Hepatocyte (in vitro differentiated cells): ENCODE measurements at regions not wholly inside any gene's neighbourhood (a gene's known extent, or its start where the extent isn't known, plus 50 kb on each side); places are given as distances from the start of the nearest gene placed in this dataset.

Experiments
- CTCF ChIP-seq: fragments of 200-600 bp; sonication (generic); IDR thresholded peaks from 2 replicates; pipeline ENCODE4 v1.5.1; 2016; ENCODE audit warnings: antibody characterized with exemption, mild to moderate bottlenecking; ENCODE audit not compliant: poor library complexity
- EZH2 ChIP-seq: fragments of 200-600 bp; sonication (generic); IDR thresholded peaks from 2 replicates; pipeline ENCODE4 v1.6.1; 2016; ENCODE audit warnings: antibody characterized with exemption, mild to moderate bottlenecking, borderline replicate concordance
- EZH2phosphoT487 ChIP-seq: fragments of 200-600 bp; sonication (generic); IDR thresholded peaks from one replicate; pipeline ENCODE4 v1.6.1; 2018; ENCODE audit warnings: antibody characterized with exemption, mild to moderate bottlenecking, low read depth, moderate library complexity; ENCODE audit not compliant: unreplicated experiment, severe bottlenecking

- TF ChIP-seq CTCF = no peak
- TF ChIP-seq EZH2 = no peak
- no peak for TF ChIP-seq EZH2phosphoT487
Observed at GRCh38 chr5:36521838-36522745, 84.3 kb upstream of the SLC1A3 start.
